Kidney epithelial cell (primary cell): ENCODE measurements at regions not wholly inside any gene's neighbourhood (a gene's known extent, or its start where the extent isn't known, plus 50 kb on each side); places are given as distances from the start of the nearest gene placed in this dataset.
"Not testable (repeated sequence)": the region's sequence is repeated elsewhere in the genome, so short reads cannot be mapped to it uniquely, and the experiment has no call there.

Source experiments
- DNase-seq: peaks from one replicate; pipeline ENCODE4 v3.0.0-alpha.2; 2010; ENCODE audit warnings: low read depth
- H3K27me3 ChIP-seq: 2 replicates; pipeline ENCODE4 v1.6.0; 2011; ENCODE audit warnings: low read length; ENCODE audit not compliant: control insufficient read depth, insufficient read depth
- H3K36me3 ChIP-seq: 2 replicates; pipeline ENCODE4 v1.5.1; 2011; ENCODE audit warnings: low read length; ENCODE audit not compliant: control insufficient read depth, insufficient read depth
- H3K4me3 ChIP-seq: 2 replicates; pipeline ENCODE4 v1.5.1; 2011; ENCODE audit warnings: low read depth, mild to moderate bottlenecking, control low read depth, low read length
- TF ChIP-seq, protein P1 (sequence below): IDR thresholded peaks from 2 replicates; pipeline ENCODE4 v1.5.1; 2011; ENCODE audit warnings: mild to moderate bottlenecking, moderate library complexity, low read length, control low read depth, inconsistent platforms; ENCODE audit not compliant: insufficient read depth, poor library complexity, severe bottlenecking

DNA sequence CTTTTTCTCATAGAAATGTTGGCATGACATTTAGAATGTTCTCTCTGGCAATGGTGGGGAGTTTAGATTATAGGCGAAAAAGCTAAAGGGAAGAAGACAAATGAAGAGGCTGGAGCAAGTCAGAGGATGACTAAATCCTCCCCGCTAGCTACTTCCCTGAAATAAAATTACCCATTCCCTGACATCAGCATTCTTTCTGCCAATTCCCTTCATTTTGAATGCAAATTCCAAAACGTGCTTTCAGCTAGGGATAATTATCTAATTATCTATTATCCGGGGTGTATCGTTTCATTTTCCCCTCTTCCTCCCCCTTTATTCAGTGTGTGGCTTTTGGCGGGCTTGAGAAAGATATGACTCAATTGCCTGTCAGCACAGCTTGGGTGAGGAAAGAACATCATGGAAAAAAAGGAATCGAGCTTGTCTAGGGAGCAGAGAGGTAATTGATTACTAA, 672.3 kb downstream of the TNS3 start:
- DNase-seq: peak; percentile 71
- no peaks in the 10 kb centered on the region for H3K36me3 ChIP-seq
- no peaks in the 10 kb centered on the region for H3K27me3 ChIP-seq
- TF ChIP-seq, protein P1, sequence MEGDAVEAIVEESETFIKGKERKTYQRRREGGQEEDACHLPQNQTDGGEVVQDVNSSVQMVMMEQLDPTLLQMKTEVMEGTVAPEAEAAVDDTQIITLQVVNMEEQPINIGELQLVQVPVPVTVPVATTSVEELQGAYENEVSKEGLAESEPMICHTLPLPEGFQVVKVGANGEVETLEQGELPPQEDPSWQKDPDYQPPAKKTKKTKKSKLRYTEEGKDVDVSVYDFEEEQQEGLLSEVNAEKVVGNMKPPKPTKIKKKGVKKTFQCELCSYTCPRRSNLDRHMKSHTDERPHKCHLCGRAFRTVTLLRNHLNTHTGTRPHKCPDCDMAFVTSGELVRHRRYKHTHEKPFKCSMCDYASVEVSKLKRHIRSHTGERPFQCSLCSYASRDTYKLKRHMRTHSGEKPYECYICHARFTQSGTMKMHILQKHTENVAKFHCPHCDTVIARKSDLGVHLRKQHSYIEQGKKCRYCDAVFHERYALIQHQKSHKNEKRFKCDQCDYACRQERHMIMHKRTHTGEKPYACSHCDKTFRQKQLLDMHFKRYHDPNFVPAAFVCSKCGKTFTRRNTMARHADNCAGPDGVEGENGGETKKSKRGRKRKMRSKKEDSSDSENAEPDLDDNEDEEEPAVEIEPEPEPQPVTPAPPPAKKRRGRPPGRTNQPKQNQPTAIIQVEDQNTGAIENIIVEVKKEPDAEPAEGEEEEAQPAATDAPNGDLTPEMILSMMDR: no peak
- no peak overlapping the region for H3K4me3 ChIP-seq

DNA sequence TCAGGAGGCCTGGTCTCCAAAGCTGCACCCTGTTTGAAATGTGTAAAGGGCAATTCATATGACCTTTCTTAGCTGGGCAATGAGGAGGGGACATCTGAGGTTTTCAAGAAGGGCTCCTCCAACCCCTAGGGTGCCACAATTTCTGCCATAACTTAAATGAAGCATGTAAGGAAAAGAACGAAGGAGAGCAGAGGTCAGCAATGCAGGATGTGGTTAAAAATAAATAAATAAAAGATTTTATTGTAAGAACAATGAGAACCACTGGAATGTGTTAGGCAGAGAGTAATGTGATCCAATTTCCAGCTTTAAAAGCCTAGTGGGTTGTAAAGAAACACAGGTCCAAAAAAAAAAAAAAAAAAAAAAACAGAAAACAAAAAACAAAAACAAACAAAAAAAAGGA, 673.1 kb downstream of the TNS3 start:
- DNase-seq: peak; percentile 57
- Histone ChIP-seq H3K27me3 (no peaks in the 10 kb centered on the region), H3K4me3 (no peak overlapping the region), H3K36me3 (no peaks in the 10 kb centered on the region)
- TF ChIP-seq, protein P1: no peak

GRCh38 chr7:46904523-46904922, 677.4 kb downstream of the TNS3 start:
- DNase-seq, H3K27me3 ChIP-seq, H3K36me3 ChIP-seq, H3K4me3 ChIP-seq: not testable (repeated sequence)

DNA sequence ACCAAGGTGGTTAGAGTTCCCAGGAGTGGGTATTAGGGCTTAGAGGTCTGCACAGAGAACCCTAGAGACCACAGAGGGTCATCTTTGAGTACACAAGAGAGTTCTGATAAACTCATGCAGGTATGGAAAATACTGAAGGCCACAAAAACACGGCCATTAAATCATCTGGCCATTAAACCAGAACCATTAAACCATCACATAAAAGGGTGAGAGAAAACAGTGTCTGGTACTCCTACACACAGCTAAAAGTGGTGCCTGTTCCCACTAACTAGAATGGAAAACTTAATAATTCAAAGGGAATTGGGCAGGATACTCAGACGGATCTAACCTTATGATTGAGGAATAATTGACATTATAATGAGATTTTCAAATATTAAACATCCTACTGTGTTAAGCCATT, 679.4 kb downstream of the TNS3 start:
- TF ChIP-seq, protein P1: no peak
- Histone ChIP-seq H3K36me3 (no peaks in the 10 kb centered on the region), H3K4me3 (no peak overlapping the region), H3K27me3 (no peaks in the 10 kb centered on the region)
- DNase-seq: no peak

DNA sequence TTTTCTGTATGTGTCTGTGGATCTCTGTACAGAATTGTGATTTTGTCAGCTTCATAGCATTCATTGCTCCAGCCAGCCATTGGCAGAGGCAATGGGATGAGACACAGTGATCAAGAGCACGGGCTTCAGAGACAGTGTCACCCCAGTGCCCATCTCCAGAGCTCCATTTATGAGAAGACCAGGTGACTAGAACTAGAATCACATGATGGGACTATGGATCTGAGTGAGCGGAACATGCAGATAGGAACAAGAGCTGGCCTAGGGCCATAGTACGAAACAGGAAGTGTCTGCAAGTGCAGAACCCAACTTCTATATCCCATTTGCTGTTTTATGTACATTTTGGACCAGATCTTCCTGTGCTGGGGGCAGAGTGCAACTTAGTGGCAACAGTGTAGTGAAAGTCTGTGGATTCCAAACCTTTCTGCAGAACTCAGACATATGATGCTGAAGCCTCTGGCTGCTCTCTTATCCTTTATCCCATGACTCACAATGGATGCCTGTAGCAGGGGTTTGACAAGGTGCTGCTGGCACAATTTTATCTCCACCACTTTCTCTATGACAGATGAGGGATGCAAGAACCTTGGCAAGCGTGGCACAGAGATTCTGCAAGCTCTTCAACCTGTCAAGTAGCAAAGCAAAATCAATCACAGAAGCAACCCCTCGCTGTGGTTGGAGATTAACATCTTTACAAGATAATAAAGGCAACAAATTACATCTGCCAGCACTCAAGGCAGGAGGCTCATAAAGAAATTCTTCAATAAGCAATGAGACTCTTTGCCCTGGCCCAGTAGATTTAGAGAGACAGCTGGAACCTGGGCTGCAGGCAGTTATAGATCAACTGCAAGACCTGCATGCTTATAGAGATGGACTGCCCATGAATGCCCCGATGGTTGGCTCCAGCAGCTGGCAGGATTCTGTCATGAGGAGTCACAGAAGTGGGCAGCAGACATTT, 681.3 kb downstream of the TNS3 start:
- no peaks in the 10 kb centered on the region for H3K36me3 ChIP-seq
- no peak overlapping the region for H3K4me3 ChIP-seq
- TF ChIP-seq, protein P1: no peak
- DNase-seq: no peak
- no peaks in the 10 kb centered on the region for H3K27me3 ChIP-seq

- no peaks in the 10 kb centered on the region for H3K36me3 ChIP-seq
- no peaks in the 10 kb centered on the region for H3K27me3 ChIP-seq
- no peak for DNase-seq
- TF ChIP-seq, protein P1: no peak
- no peak overlapping the region for H3K4me3 ChIP-seq
Measured at GRCh38 chr7:46897381-46897780, 684.5 kb downstream of the TNS3 start.
